HG03175 (cell line): ENCODE measurements at regions not wholly inside any gene's neighbourhood (a gene's known extent, or its start where the extent isn't known, plus 50 kb on each side); places are given as distances from the start of the nearest gene placed in this dataset.
"Not testable (repeated sequence)": the region's sequence is repeated elsewhere in the genome, so short reads cannot be mapped to it uniquely, and the experiment has no call there.

Experiments used
- ATAC-seq: cut with Tn5 transposase; IDR thresholded peaks from one replicate; pipeline ENCODE4 v1.9.1; 2021; ENCODE audit warnings: mild to moderate bottlenecking, moderate library complexity; ENCODE audit not compliant: unreplicated experiment

DNA sequence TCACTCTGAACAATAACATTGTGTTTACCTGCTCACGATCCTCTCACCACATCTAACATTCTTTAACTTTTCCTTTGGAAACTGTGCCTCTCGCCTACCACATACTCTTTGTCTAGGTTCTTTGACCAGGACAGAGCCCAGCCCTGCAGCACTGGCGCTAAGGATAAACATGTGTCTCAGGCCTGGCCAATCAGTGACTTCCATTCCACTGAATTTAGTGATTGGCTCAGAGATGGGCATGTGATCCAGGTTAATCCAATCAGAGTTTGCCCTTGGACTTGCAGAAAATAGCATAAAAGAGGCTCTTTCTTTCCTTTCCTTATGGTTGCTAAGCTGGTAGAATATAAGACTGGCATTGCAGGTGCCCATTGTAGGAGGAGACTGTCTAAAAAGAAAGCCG, 605.7 kb downstream of the MATN1 start:
- no peak for ATAC-seq

DNA sequence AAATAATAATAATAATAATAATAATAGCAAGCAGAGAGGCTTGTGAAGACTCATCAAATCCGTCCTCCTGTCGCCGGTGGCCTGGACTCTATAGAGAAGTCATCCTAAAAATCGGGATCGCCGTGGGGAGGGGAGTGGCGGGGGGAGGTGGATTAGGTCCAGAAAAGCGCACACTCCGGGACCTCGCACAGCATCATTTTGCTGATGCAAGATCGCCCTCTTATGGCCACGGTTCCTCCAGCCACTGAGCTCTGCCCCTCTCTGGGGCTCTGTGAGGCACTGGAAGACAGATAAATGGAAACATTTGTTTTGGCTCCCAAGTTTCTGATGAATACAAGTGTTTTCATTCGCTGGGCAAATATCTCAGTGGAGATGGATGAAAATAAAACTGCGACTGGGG, 612.0 kb downstream of the MATN1 start:
- ATAC-seq, result no peak

DNA sequence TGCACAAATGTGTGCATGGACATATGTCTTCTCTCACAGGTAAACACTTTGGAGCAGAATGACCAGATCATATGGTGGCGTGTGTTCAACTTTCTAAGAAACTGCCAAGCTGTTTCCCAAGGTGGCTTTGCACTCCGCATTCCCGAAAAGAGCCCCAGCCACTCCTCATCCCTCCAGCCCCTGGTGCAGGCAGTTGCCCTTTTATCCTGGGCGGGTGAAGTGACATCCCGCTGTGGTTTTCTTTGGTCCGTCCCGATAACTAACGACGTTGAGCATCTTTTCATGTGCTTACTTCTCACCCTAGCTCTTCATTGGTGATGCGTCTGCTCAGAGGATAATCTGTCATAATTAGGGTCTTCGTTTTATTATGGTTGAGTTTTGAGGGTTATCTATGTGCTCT, 612.5 kb downstream of the MATN1 start:
- ATAC-seq, result no peak

DNA sequence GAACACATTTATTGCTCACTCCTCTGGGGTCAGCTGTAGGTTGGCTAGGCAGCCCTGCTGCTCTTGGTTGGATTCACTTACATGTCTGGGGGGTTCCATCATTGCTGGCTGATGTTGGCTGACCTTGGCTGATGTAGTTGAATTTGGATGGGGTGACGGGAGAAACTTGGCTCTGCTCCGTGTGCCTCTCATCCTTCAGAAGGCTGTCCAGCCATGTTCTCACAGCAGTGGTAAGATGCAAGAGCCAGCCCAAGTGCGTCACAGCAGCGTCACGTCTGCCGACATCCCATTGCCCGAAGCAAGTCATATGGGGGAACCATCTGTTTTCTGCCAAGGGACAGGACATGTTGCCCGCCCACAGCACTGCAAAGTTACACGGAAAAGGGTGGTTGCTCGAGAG, 613.5 kb downstream of the MATN1 start:
- no peak for ATAC-seq

DNA sequence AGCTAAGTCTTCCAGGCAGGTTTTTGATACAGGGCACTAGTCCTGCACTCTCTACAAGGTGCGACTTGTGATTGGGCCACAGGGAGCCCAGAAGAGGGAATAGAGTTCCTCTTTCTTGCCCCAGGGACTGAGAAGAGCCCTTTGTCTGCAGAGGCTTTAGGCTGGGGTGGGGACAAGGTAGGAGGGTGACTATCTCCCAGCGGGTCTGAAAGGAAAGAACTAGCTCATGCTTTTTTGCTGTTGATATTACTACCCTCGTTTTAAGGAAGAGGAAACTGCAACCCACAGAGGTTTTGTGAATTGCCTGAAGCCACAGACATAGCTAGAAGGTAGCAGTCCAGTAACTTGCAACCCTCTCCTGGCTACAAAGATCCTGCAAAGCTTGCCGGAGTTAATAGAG, 615.2 kb downstream of the MATN1 start:
- ATAC-seq, result no peak

DNA sequence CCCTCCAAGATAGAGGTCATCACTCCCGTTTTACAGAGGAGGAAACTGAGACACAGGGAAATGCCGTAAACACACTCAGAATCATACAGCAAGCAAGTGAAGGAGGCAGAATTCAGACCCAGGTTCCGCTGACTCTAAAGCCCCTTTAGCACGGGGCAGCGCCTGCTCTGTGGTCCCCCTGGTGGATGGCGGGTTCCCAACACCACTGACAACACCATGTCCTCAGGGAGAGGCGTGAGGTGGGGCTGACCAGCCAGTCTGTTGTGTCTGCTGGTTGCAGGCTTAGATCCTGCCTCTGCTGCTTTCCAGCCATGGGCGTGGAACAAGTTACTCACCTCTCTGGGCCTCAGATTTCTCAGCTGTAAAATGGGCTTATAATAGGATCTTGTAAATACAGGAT, 617.3 kb downstream of the MATN1 start:
- no peak for ATAC-seq

DNA sequence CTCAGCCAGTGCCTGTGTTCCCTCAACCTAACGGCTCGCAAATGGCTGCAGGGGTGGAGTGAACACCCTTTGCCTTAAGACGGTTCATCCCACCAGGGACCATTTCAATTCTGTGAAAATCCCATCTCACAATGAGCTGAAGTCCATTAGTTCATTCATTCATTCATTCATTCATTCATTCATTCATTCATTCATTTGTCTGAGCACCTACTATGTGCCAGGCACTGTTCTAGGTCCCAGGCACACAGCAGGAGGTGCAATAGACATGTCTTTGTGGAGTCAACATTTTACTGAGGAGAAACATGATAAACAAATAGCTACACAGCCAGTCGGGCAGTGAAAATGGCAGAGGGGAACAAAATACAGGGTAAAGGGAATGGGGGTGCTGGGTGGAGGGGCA, 618.8 kb downstream of the MATN1 start:
- no peak for ATAC-seq

DNA sequence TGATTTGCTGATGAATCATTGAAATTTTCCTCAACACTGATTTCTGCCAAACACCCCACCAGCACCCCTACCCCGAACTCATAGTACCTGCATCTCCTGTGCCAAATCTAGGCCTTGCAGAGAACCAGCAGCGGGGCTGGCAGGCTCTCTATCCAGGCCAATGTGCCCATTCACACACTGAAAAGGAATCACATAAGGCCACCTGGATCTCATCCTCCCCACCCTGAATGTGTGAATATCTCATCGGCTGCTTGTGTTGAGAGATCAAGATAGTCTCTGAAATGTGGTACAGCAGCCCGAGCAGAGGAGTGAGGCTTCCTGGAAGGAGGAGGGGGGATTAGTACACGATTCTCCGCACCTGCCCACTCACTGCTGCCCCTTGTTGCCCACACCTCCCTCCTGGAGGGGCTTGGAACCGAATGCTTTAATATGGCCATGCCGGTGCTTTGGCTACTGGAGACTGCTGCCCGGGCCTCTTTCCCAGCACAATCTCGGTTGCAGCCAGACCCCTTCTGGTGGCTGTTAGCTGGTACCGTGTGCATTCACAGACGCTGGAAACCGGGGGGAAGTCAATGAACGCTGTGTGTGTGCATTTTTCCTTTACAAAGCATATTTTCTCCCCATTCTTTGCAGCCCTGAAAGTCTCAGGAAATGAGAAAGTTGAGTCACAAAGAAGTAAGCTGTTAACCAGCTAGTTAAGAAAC, 619.5 kb downstream of the MATN1 start:
- ATAC-seq, result no peak

DNA sequence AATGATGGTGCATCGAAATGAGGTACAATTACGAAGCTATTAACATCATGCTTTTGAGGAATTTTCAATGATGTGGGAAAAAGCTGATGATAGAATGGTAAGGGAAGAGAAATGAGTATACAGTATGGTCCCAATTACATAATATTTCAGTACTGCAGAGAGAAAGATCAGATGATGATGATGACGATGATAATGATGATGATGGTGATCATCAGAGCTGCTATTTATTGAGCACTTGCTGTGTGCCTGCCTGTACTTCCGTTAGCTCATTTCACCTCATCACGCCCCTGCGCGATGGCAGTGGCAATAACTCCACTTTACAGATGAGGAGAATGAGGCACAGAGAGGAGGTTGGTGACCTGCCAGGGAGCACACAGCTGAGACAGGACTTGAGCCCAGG, 620.8 kb downstream of the MATN1 start:
- ATAC-seq, result no peak

DNA sequence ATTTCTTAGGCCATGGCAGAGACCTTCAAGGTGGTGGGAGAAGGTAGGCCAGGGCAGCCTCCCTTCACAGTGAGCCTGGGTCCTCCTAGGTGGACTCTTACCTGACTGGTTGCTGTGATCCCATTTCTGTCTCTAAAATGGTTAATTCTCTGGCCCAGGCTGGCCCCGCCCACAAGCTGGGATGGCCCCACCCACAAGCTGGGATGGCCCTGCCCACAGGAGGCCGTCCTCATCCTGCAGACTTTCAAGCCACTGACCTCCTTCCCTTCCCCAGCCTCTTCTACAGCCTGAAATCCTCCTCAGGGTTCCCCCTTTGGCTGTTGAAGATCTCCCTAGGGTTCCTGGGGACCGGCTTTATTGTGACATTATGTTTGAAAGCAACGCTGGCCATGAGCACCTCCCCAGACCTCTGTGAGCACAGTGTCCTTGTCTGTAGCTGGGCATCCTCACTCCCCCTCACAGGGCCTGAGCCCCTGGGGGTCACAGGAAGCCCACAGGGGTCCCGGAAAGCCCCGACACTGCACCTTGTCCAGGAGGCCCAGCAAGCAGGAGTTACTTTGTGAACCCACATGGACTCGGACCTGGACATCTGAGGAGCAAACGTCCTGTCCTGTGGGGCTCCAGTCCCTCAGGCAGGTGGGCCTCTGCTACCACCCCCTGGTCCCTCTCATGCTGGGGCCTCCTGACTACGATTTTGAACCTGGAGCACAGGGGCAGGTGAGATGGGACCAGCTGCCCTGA, 621.7 kb downstream of the MATN1 start:
- ATAC-seq, result no peak

DNA sequence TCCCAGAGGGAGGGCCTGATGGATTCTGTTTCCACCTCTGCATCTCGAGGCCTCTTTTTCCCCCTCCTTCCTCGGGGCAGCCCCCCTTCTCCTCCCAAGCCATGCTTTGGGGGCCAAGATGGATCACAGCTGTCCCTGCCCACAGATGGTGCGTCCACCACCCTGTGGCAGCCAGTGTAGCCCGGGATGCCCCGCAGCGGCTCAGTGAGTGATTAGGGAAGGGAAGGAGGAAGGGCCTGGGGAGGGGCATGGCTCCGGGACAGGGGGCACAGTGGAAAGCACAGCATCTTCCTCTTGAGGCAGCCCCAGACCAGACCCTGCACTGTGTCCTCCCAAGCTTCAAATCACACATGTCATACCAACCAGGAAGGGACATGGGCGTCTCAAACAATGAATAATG, 622.4 kb downstream of the MATN1 start:
- no peak for ATAC-seq

DNA sequence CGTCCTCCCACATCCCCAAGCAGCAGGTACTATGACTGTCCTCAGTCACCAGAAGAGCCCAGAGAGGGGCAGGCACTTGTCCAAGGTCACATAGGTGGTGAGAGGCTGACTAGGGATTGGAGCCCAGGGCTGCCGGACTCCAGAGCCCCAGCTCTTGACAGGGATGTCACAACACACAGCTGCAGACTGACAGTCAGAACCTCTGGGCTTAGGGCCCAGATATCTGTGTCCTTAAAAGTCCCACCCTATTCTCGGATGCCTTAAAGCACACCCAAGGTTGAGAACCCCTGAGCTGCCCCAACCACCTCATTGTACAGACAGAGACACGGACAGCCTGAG, 622.9 kb downstream of the MATN1 start:
- ATAC-seq, result no peak

DNA sequence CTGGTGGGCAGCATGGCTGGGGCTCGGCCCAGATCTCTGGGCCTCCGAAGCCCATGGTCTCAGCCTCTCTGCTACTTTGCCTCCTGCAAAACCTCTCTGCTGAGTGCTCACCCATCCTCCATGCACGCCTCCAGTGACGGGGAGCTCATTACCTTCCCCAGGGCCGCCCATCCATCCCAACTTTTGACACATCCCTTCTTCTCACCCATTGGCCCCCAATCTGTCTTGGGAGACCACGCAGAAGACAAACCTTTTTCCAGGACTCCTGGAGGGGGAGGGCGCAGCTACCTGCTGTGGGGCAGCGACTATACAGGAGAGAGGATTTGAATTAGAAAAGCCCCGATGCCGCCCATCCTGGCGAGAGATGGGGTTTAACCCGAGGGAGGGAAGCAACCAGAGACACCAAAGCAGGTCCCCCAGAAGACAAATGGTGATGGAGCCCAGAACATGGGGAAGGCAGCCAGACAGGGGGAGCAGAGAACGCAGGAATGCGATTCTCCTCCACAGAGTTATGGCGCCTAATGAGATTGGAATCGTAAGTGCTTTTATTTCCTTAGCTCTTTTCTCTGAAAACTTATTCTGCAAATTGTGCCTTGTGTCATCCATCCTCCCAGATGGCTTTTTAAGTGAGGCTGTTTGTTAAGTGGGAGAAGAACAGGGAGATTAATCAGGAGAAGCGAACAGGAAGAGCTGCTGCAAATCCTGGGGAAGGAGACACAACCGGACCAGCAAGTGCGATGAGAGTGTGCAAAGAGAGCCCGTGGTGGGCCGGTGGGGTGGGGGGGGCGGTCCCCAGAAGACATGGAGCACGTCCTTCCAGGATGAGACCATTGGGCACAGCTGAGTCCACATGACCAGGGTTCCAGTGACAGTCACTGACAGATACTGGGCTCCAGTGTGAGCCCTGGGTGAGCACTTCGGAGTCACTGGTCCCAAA, 623.5 kb downstream of the MATN1 start:
- no peak for ATAC-seq

DNA sequence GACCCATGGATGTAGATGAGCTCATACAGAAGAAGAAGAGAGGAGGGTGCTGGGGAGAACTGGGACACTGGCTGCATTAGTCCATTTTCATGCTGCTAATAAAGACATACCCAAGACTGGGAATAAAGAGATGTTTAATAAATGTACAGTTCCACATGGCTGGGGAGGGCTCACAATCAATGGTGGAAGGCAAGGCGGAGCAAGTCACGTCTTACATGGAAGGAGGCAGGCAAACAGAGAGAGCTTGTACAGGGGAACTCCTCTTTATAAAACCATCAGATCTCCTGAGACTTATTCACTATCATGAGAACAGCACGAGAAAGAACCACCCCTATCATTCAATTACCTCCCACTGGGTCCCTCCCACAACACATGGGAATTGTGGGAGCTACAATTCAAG, 625.5 kb downstream of the MATN1 start:
- not testable (repeated sequence) for ATAC-seq

DNA sequence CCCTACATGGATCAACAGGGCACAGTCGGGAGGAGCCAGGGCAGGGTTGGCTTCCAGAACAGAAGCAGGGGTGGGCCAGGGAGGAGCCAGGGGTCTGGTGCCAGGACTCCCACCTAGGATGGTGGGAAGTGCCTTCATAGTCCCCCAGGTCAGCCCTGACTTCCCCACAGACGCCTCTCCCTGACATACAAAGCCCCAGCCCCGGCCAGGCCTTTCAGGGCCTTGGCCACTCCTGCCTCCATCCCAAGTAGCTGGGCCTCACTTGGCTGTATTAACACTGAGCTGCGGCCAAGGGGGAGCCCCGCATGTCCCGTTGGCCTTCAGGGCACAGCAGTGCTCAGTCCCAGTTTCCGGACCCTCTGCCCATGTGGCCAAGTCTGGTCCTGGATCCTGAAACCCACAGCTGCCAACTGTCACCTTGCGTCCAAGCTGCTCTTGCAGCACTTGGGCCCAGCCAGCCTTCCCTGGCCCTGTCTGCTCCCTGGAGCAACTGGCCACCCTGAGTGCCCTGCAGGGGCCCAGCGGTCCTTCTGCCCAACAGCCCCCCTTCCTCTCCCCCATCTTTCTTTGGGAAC, 627.8 kb downstream of the MATN1 start:
- no peak for ATAC-seq

DNA sequence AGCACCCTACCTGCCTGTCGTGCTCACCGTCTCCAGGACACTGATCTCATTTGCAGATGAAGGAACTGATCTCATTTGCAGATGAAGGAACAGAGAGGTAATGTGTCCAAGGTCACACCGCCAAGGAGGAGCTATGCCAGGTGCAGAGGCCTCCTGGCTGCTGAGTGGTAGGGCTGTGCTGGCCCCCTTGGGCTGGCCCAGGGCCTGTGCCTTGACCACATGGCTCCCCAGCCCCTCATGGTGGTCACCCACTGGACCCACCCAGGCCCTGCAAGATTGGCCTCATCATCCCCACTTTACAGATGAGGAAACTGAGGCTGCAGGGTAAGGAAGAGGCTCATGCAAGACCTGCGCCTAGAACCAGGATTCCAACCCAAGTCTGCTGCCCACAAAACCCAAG, 628.3 kb downstream of the MATN1 start:
- no peak for ATAC-seq

DNA sequence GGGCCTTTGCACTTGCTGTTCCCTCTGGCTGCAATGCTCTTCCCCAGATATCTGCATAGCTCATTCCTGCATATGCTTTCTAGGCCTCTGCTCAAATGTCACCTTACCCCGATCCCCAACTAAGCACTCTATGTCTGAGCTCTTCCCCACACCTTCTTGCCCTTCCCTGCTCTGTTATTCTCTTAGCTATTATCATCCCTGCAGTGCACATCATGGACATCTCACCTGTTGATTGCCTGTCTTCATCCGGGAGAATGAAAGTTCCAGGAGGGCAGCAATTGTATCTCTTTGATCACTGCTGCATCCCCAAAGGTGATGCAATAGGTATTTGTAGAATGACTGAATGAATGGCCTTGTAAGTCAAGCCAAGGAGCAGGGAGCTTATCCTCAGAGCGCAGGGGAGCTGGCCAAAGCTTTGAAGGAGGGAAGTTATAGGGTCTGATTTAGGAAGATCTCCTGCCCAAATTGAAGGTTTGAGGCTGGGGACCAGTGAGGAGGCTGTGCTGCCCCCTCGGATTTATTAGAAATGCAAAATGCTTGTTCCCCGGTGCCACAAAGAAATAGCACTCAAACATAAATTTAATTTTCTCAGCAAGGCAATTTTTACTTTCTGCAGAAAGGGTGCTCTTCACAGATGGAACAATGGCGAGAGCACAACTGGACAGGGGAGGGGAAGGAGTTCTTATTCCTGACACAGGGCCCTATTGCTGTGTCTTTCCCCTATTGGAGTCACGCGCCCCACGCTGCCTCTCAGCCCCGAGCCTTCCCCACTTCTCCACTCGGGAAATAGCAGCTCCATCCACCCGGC, 631.1 kb downstream of the MATN1 start:
- ATAC-seq, result no peak

DNA sequence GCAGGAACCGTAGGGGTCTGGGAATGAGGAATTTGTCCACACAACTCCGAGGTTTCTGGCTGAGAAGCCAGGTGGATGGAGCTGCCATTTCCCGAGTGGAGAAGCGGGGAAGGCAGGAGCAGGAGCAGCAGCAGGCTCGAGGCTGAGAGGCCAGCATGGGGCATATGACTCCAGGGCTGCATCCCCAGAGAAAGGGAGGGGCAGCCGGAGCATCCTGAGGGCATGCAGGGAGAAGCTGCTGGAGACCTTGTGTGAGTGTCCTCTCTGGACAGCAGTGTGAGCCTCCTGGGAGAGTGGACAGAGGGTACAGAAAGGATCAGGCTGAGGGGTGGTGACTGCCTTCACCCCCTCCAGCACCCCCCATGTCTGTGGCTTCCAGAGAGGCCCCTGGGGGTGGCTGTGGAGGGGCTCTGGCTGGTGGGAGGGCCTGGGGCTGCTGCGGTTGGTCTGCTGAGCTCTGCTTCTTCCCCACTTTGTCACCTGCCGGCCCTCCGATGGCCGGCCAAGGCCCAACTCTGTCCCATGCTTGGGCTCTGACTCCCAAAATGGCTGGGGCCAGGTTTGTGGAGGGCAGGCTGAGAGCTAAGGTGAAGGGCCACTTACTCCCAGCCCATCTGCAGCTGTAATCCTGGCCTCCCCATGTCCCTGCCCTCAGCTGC, 633.1 kb downstream of the MATN1 start:
- no peak for ATAC-seq

DNA sequence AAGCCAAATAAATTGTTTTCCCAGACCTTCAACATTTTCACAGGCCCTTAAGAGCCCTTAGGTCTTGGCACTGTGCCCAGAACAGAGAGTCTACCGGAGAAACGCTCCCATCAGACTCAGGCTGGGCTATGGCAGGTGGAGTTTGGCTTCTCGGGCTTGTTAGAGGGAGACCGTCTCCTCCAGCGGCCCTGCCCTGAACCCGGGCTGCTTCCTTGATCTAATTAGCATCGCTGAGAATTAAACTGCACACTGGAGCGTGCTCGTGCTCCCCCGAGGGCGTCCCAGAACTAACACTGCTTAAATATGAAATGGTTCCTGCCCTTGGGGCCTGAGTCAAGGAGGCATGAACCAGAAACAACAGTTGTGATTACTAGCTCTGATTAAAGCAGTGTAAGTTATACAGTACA, 634.4 kb downstream of the MATN1 start:
- no peak for ATAC-seq

DNA sequence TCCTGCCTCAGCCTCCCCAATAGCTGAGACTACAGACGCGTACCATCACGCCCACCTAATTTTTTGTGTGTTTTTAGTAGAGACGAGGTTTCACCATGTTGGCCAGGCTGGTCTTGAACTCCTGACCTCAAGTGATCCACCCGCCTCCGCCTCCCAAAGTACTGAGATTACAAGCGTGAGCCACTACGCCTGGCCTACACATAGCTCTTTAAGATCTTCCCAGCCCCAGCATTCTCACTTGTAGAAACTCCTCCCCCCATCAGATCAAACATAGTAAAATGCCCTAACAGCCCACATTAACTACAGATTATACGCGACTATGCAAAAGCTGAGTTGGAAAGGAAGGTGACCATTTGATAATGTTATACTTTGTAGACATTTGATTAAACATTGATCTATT, 634.8 kb downstream of the MATN1 start:
- no peak for ATAC-seq
